Lung (tissue), 11 donors: ENCODE measurements at regions not wholly inside any gene's neighbourhood (a gene's known extent, or its start where the extent isn't known, plus 50 kb on each side); places are given as distances from the start of the nearest gene placed in this dataset.
"Not testable (repeated sequence)": the region's sequence is repeated elsewhere in the genome, so short reads cannot be mapped to it uniquely, and the experiment has no call there.

Experiments
- ATAC-seq: fragments of 200-7000 bp; cut with Tn5 transposase; one replicate; pipeline ENCODE4 v1.9.1; 2020; ENCODE audit warnings: moderate number of reproducible peaks; ENCODE audit not compliant: insufficient read depth, low FRiP score
- DNase-seq, 3 donors: peaks; one replicate each; pipeline ENCODE4 v3.0.0-alpha.2; 2013 to 2017
- H3K27ac ChIP-seq, 2 donors: one replicate each; pipeline ENCODE4 v1.5.1; 2013; ENCODE audit warnings: mild to moderate bottlenecking in 2 of 2, moderate library complexity in 2 of 2, control low read depth in 1 of 2, inconsistent platforms in 1 of 2, low read depth in 1 of 2, low read length in 1 of 2
- H3K27me3 ChIP-seq, 3 donors: one replicate each; pipeline ENCODE4 v1.5.1; 2013; ENCODE audit warnings: low read length in 2 of 3; ENCODE audit not compliant: control insufficient read depth in 3 of 3, insufficient read depth in 3 of 3
- H3K36me3 ChIP-seq, 4 donors: one replicate each; pipeline ENCODE4 v1.5.1; 2013; ENCODE audit warnings: low read length in 4 of 4, mild to moderate bottlenecking in 1 of 4, moderate library complexity in 1 of 4; ENCODE audit not compliant: control insufficient read depth in 4 of 4, insufficient read depth in 4 of 4
- H3K4me1 ChIP-seq, 5 donors: one replicate each; pipeline ENCODE4 v1.5.1; 2013; ENCODE audit warnings: low read length in 5 of 5, mild to moderate bottlenecking in 2 of 5, moderate library complexity in 1 of 5; ENCODE audit not compliant: control insufficient read depth in 5 of 5, insufficient read depth in 5 of 5
- H3K4me3 ChIP-seq: one replicate; pipeline ENCODE4 v1.5.1; 2013; ENCODE audit warnings: mild to moderate bottlenecking, control low read depth, moderate library complexity
- H3K9ac ChIP-seq, 2 donors: one replicate each; pipeline ENCODE4 v1.5.1; 2013; ENCODE audit warnings: low read length in 2 of 2, control low read depth in 1 of 2; ENCODE audit not compliant: insufficient read depth in 1 of 2
- H3K9me3 ChIP-seq, 4 donors: one replicate each; pipeline ENCODE4 v1.5.1; 2013; ENCODE audit warnings: low read length in 3 of 4, mild to moderate bottlenecking in 1 of 4, moderate library complexity in 1 of 4; ENCODE audit not compliant: control insufficient read depth in 4 of 4, insufficient read depth in 3 of 4
- CTCF ChIP-seq: IDR thresholded peaks from 2 replicates; pipeline ENCODE4 v1.5.1; 2012; ENCODE audit warnings: mild to moderate bottlenecking; ENCODE audit errors: control extremely low read depth, extremely low read depth
- WGBS, 2 donors: extraction: QIAGEN DNeasy Blood & Tissue Kit; methylation state at CpG; one replicate each; pipeline ENCODE4 v1.1.7; 2013; 5-methylcytosine and 5-hydroxymethylcytosine counted together
- donor health status: control.
- donor health status: control.
- donor health status: Bipolar disorder and iron deficiency.
- donor health status: healthy.
- donor health status: DM: yes; HTN: yes; CAD: no.

- WGBS, 2 donors: 81 to 97% methylated on average over 3 of the region's 3 CpGs
- ATAC-seq: no peak
- TF ChIP-seq CTCF: no peak
- H3K4me3 ChIP-seq: no peak overlapping the region
- H3K27me3 ChIP-seq: peaks cover 4 to 32% (median 10%) of the 10 kb centered on the region in 3 donors
- H3K9me3 ChIP-seq: peaks cover 0 to 2% (median 0%) of the 10 kb centered on the region in 4 donors
- no peaks in the 10 kb centered on the region for H3K36me3 ChIP-seq
- H3K9ac ChIP-seq: no peak overlapping the region
- no peak for DNase-seq
- H3K4me1 ChIP-seq: peaks cover 0 to 11% (median 0%) of the 10 kb centered on the region in 5 donors
- H3K27ac ChIP-seq: no peak overlapping the region
Measured at GRCh38 chrX:13483773-13484172, 85.6 kb upstream of the EGFL6 start.

DNA sequence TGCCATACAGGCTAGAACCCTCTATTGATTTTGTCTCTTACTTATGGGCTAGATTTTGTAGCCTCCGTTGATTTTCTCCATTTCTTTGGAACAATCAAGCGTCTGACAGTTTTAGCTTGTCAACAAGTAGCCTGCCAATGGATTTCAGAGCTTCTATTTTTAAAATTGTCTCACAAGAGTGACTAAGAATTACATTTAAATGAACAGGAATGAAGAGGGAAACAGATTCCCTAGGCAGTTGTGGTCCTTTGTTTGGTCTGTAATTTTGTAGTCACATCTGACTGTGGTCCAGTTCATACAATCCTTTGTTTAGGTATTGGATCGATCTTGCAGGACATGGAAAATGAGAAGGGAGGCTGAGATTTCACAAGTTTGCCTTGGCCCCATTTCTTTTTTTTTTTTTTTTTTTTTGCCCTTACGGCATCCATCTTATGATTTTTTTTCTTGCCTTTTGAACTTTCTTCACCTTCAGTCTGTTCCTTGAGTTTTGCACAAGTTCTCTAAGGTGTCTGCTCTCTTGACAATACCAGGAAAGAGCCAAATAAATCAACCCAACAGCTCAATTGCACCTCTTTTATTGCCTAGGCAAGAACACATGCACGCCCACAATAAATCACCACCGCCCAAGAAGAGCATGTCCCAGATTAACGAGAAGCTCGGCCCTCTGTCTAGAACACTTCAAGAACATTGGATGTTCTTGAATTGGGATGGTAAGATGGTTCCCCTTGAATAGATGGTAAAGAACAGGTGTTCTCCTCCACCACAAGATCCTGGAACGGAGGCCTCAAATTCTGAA is 86.5 kb upstream of the EGFL6 start:
- no peak for TF ChIP-seq CTCF

DNA sequence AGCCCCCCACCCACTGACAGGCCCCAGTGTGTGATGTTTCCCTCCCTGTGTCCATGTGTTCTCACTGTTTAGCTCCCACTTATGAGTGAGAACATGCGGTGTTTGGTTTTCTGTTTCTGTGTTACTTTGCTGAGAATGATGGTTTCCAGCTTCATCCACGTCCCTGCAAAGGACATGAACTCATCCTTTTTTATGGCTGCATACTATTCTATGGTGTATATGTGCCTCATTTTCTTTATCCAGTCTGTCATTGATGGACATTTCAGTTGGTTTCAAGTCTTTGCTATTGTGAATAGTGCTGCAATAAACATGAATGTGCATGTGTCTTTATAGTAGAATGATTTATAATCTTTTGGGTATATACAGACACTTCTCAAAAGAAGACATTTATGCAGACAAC is 88.6 kb upstream of the EGFL6 start:
- ATAC-seq, H3K4me1 ChIP-seq: not testable (repeated sequence)

More for the DNA sequence above, 86.5 kb upstream of the EGFL6 start:
- no peak for DNase-seq
- H3K4me3 ChIP-seq: no peak overlapping the region
- no peak for ATAC-seq
- no peaks in the 10 kb centered on the region for H3K36me3 ChIP-seq
- H3K27ac ChIP-seq: peak overlapping the region in 1 of 2 donors; percentile 21
- no peak overlapping the region for H3K9ac ChIP-seq
- peaks cover 4 to 36% (median 11%) of the 10 kb centered on the region in 3 donors for H3K27me3 ChIP-seq
- peaks cover 0 to 9% (median 0%) of the 10 kb centered on the region in 5 donors for H3K4me1 ChIP-seq
- WGBS, 2 donors: 83 to 89% methylated on average over 8 to 9 of the region's 9 CpGs
- H3K9me3 ChIP-seq: peaks cover 0 to 3% (median 0%) of the 10 kb centered on the region in 4 donors

DNA sequence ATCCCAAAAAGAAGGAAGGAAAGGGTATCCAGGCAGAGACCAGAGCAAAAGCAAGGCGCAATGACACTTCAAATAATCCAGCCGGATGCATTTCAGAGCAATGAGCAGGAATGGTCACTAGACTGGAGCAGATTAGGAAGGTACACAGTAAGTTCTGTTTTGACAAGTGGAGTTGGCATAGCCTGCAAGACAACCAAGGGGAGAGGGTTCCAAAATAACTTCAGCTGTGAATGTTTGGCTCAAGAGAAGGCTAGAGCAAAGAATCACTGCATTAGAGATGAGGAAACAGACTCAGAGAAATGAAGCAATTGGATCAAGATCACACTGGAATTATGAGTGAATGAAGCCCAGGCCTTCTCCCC is 90.0 kb upstream of the EGFL6 start:
- no peak for TF ChIP-seq CTCF
- 78 to 87% methylated on average over 2 of the region's 2 CpGs for WGBS, 2 donors
- no peak overlapping the region for H3K27ac ChIP-seq

More for the DNA sequence above, 88.6 kb upstream of the EGFL6 start:
- H3K9ac ChIP-seq, H3K4me3 ChIP-seq, H3K9me3 ChIP-seq, H3K36me3 ChIP-seq, H3K27ac ChIP-seq, DNase-seq: not testable (repeated sequence)
- peaks cover 4 to 44% (median 11%) of the 10 kb centered on the region in 3 donors for H3K27me3 ChIP-seq
- WGBS, 2 donors: 88 to 92% methylated on average over 2 of the region's 2 CpGs

More for the DNA sequence above, 90.0 kb upstream of the EGFL6 start:
- Histone ChIP-seq H3K9ac (no peak overlapping the region), H3K4me1 (no peaks in the 10 kb centered on the region), H3K36me3 (no peaks in the 10 kb centered on the region), H3K4me3 (no peak overlapping the region), H3K9me3 (peaks cover 0 to 3% (median 0%) of the 10 kb centered on the region in 4 donors), H3K27me3 (peaks cover 4 to 45% (median 12%) of the 10 kb centered on the region in 3 donors)
- no peak for ATAC-seq
- DNase-seq: no peak
